ENCODE measurements at regions not wholly inside any gene's neighbourhood (a gene's known extent, or its start where the extent isn't known, plus 50 kb on each side); places are given as distances from the start of the nearest gene placed in this dataset.

DNA sequence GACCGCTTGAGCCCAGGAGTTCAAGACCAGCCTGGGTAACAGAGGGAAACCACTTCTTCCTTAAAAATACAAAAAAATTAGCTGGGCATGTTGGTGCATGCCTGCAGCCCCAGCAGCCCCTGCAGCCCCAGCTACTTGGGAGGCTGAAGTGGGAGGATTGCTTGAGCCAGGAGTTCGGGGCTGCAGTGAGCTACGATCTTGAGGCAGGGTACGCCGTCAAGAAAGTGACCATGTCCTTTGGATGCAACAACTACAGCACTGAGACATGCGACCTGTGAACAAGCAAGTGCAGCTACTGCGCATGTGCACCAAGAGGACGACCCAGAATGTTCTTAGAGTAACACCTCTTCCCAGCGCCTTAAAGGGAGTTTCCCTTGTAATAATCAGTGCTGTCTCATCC is 66.6 kb upstream of the ZNF479 start:
- 83 to 87% methylated on average over 9 of the region's 9 CpGs for WGBS, 2 donors
- no peaks in the 10 kb centered on the region for H3K36me3 ChIP-seq
- no peak for DNase-seq
- H3K27me3 ChIP-seq = peaks cover 0 to 5% (median 0%) of the 10 kb centered on the region in 7 donors
- intact Hi-C loops (cut with DNase I) = no loop called here
- TF ChIP-seq, protein P1, sequence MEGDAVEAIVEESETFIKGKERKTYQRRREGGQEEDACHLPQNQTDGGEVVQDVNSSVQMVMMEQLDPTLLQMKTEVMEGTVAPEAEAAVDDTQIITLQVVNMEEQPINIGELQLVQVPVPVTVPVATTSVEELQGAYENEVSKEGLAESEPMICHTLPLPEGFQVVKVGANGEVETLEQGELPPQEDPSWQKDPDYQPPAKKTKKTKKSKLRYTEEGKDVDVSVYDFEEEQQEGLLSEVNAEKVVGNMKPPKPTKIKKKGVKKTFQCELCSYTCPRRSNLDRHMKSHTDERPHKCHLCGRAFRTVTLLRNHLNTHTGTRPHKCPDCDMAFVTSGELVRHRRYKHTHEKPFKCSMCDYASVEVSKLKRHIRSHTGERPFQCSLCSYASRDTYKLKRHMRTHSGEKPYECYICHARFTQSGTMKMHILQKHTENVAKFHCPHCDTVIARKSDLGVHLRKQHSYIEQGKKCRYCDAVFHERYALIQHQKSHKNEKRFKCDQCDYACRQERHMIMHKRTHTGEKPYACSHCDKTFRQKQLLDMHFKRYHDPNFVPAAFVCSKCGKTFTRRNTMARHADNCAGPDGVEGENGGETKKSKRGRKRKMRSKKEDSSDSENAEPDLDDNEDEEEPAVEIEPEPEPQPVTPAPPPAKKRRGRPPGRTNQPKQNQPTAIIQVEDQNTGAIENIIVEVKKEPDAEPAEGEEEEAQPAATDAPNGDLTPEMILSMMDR (IDR thresholded peaks at IDR 0.05) = no peak
- no peaks in the 10 kb centered on the region for H3K4me1 ChIP-seq
- H3K9me3 ChIP-seq = peaks cover 0 to 32% (median 0%) of the 10 kb centered on the region in 11 donors
- no peak overlapping the region for H3K27ac ChIP-seq
- ATAC-seq = no peak
- no peak overlapping the region for H3K4me3 ChIP-seq

DNA sequence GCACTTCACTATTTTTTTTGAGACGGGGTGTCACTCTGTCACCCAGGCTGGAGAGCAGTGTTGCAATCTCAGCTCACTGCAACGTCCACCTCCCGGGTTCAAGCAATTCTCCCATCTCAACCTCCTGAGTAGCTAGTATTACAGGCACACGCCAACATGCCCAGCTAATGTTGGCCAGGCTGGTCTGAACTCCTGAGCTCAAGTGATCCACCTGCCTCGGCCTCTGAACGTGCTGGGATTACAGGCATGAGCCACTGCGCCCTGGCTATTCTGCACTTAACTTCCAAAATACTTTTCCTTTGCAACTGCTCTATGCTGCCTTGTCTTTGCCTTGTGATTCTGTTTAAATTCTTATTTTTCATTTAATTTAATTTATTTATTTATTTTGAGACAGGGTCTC is 67.0 kb upstream of the ZNF479 start:
- H3K27me3 ChIP-seq = peaks cover 0 to 5% (median 0%) of the 10 kb centered on the region in 7 donors
- TF ChIP-seq, protein P1 (IDR thresholded peaks at IDR 0.05) = no peak
- no peak overlapping the region for H3K4me3 ChIP-seq
- WGBS, 2 donors = 85 to 89% methylated on average over 7 of the region's 7 CpGs
- H3K9me3 ChIP-seq = peaks cover 0 to 37% (median 0%) of the 10 kb centered on the region in 11 donors
- H3K4me1 ChIP-seq = no peaks in the 10 kb centered on the region
- no peaks in the 10 kb centered on the region for H3K36me3 ChIP-seq
- DNase-seq = no peak
- H3K27ac ChIP-seq = no peak overlapping the region
- intact Hi-C loops (cut with DNase I) = no loop called here
- no peak for ATAC-seq

DNA sequence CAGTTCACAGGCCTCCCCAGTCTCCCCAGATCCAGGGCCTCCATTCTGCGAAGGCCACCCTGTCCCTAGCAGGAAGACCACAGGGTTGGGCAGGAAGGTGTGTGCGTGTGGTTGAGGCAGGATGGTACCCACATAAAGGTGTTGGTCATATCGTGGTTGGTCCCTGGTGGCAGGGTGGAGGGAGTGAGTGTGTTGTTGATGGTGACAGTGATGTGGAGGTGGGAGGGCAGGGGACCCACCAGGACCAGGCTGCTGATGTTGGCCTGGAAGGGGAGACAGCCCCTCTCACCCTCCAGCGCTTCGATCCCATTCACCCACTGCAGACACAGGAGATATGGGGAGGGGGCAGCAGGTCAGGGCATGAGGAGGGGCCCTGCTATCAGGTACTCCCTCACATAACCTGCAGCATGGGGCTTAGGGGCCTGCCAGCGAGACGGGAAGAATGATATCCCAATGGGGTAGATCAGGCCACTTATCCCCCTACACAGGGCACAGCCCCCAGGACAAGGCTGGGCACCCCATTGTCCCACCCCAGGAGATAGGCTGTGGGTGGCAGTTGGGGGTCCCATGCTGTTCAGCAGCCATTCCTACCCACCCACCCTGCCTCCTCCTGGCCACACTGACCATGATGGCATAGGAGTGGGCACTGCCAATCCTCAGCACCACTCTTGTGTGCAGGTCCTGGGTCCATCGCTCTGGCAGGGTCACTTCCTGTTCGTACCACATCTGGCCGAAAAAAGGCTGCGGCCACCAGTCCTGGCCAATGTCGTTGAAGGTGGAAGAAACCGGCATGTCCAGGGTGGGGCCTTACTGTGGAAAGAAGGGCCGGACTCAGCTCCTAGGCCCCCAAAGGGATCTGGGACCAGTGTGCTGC is 69.0 kb upstream of the ZNF479 start:
- H3K4me3 ChIP-seq = no peak overlapping the region
- intact Hi-C loops (cut with DNase I) = no loop called here
- peaks cover 0 to 5% (median 0%) of the 10 kb centered on the region in 7 donors for H3K27me3 ChIP-seq
- H3K9me3 ChIP-seq = peaks cover 0 to 34% (median 2%) of the 10 kb centered on the region in 11 donors
- H3K27ac ChIP-seq = no peak overlapping the region
- DNase-seq = no peak
- 89 to 90% methylated on average over 14 of the region's 14 CpGs for WGBS, 2 donors
- TF ChIP-seq, protein P1 (IDR thresholded peaks at IDR 0.05) = no peak
- no peaks in the 10 kb centered on the region for H3K4me1 ChIP-seq
- no peak for ATAC-seq
- H3K36me3 ChIP-seq = no peaks in the 10 kb centered on the region

DNA sequence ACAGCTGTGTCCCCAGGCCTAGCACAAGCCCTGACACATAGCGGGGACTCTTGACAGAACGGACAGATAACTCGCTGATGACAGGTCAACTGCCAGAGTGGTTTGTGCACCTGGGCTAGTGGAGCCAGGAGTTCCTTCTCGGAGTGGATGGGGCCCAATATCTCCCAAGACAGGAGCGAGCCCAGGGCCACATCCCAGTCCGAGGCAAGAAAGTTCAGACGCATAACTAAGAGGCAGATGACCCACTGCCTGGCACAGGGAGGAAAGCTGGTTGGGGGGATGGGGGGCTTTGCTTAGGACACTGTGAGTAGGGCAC is 69.6 kb upstream of the ZNF479 start:
- no peaks in the 10 kb centered on the region for H3K36me3 ChIP-seq
- H3K9me3 ChIP-seq = peaks cover 0 to 34% (median 3%) of the 10 kb centered on the region in 11 donors
- no peak for DNase-seq
- 85 to 93% methylated on average over 7 of the region's 7 CpGs for WGBS, 2 donors
- intact Hi-C loops (cut with DNase I) = no loop called here
- H3K4me3 ChIP-seq = no peak overlapping the region
- TF ChIP-seq, protein P1 (IDR thresholded peaks at IDR 0.05) = no peak
- no peak overlapping the region for H3K27ac ChIP-seq
- peak in 1 of 8 donors; percentile 26 for ATAC-seq
- no peaks in the 10 kb centered on the region for H3K4me1 ChIP-seq
- peaks cover 0 to 5% (median 0%) of the 10 kb centered on the region in 7 donors for H3K27me3 ChIP-seq
